ENCODE measurements at regions not wholly inside any gene's neighbourhood (a gene's known extent, or its start where the extent isn't known, plus 50 kb on each side); places are given as distances from the start of the nearest gene placed in this dataset.

GRCh38 chr5:107277485-107278125 is 393.1 kb downstream of the EFNA5 start:
- Histone ChIP-seq H3K9me3 (no peaks in the 10 kb centered on the region), H3K4me3 (ENCODE audit: low read depth in 1 of 2, low read length in 1 of 2) (no peak overlapping the region), H3K27ac (no peak overlapping the region), H3K36me3 (no peaks in the 10 kb centered on the region), H3K27me3 (no peaks in the 10 kb centered on the region), H3K4me1 (ENCODE audit: control insufficient read depth in 1 of 2, insufficient read depth in 1 of 2, low read depth in 1 of 2, low read length in 1 of 2) (no peaks in the 10 kb centered on the region)
- TF ChIP-seq CTCF (IDR thresholded peaks at IDR 0.05): no peak

DNA sequence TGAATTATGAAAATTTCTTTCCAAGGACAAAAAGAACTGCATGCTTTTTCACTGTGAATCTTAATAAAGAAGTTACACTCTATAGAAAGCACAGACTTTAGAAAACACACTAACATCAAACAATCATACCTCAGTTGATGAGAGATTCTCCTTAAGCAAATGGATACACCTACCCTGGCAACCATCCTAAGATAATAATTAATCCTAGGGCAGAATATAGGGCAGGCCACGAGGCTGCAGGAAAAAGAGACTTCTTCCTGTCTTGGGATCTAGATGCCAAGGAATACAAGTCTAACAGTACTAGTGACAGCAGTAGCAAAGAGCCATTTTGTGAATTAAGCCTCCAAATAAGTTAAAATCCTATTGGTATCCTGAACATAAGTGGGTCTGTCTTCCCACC is 395.4 kb downstream of the EFNA5 start:
- H3K4me1 ChIP-seq (ENCODE audit: control insufficient read depth in 1 of 2, insufficient read depth in 1 of 2, low read depth in 1 of 2, low read length in 1 of 2): no peaks in the 10 kb centered on the region
- H3K27me3 ChIP-seq: no peaks in the 10 kb centered on the region
- no peaks in the 10 kb centered on the region for H3K36me3 ChIP-seq
- TF ChIP-seq CTCF (IDR thresholded peaks at IDR 0.05): no peak
- H3K4me3 ChIP-seq (ENCODE audit: low read depth in 1 of 2, low read length in 1 of 2): no peak overlapping the region
- H3K27ac ChIP-seq: no peak overlapping the region
- H3K9me3 ChIP-seq: no peaks in the 10 kb centered on the region

DNA sequence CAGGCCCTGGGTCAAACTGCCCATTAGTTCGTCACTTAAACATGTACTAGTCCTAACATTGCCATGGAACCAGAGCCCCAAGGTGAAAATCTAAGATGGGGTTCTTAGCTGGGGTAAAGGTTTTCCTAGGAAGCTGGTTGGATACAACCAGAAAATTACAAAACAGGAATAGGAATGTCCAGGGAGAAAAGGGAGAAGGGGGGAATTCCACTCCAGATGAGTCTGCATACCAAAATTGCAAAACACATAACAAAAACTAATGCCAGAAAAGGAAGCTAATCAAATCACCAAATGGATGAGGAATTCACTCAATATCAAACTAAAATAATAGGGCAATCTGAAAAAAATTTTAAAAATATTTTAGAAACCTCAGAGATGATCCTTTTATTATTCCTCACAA is 396.2 kb downstream of the EFNA5 start:
- TF ChIP-seq CTCF (IDR thresholded peaks at IDR 0.05): no peak
- Histone ChIP-seq H3K4me1 (ENCODE audit: control insufficient read depth in 1 of 2, insufficient read depth in 1 of 2, low read depth in 1 of 2, low read length in 1 of 2) (no peaks in the 10 kb centered on the region), H3K4me3 (ENCODE audit: low read depth in 1 of 2, low read length in 1 of 2) (no peak overlapping the region), H3K27ac (no peak overlapping the region), H3K9me3 (no peaks in the 10 kb centered on the region), H3K27me3 (no peaks in the 10 kb centered on the region), H3K36me3 (no peaks in the 10 kb centered on the region)

DNA sequence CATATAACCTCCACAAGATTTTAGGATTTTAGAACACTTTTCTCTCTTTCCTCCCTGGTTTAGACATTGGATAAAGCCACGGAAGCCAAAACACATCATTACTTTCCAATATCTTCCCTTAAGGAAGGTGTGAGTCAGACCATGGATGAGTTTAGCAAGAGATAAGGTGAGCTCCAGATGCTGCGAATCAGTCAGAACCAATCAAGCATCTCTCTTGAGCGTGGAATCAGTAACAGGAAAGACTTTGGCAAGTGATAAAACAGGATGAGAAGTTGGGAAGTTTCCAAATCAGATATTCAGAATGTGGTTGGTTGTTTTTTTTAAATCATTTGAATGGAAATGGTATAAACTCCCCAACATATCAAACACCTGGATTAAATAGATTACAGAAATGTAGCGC is 397.8 kb downstream of the EFNA5 start:
- Histone ChIP-seq H3K4me3 (ENCODE audit: low read depth in 1 of 2, low read length in 1 of 2) (no peak overlapping the region), H3K4me1 (ENCODE audit: control insufficient read depth in 1 of 2, insufficient read depth in 1 of 2, low read depth in 1 of 2, low read length in 1 of 2) (no peaks in the 10 kb centered on the region), H3K36me3 (no peaks in the 10 kb centered on the region), H3K27me3 (no peaks in the 10 kb centered on the region), H3K27ac (no peak overlapping the region), H3K9me3 (no peaks in the 10 kb centered on the region)
- TF ChIP-seq CTCF (IDR thresholded peaks at IDR 0.05): no peak

GRCh38 chr5:107272509-107272908 is 398.2 kb downstream of the EFNA5 start:
- Histone ChIP-seq H3K4me1 (ENCODE audit: control insufficient read depth in 1 of 2, insufficient read depth in 1 of 2, low read depth in 1 of 2, low read length in 1 of 2) (no peaks in the 10 kb centered on the region), H3K27ac (no peak overlapping the region), H3K4me3 (ENCODE audit: low read depth in 1 of 2, low read length in 1 of 2) (no peak overlapping the region), H3K27me3 (no peaks in the 10 kb centered on the region), H3K36me3 (no peaks in the 10 kb centered on the region), H3K9me3 (no peaks in the 10 kb centered on the region)
- TF ChIP-seq CTCF (IDR thresholded peaks at IDR 0.05): no peak

All from neutrophil (primary cell).